Stimulated activated CD4-positive, alpha-beta T cell treated with anti-CD3 and anti-CD28 coated beads, Interleukin-1b, Interleukin-23, amount 100 ng/mL, for 4 hours (primary cell): ENCODE measurements at regions not wholly inside any gene's neighbourhood (a gene's known extent, or its start where the extent isn't known, plus 50 kb on each side); places are given as distances from the start of the nearest gene placed in this dataset.
"Not testable (repeated sequence)": the region's sequence is repeated elsewhere in the genome, so short reads cannot be mapped to it uniquely, and the experiment has no call there.

Experiments used
- DNase-seq, 2 donors: peaks; one replicate each; pipeline ENCODE4 v3.0.0-alpha.2; 2020; ENCODE audit warnings: low read depth in 2 of 2

DNA sequence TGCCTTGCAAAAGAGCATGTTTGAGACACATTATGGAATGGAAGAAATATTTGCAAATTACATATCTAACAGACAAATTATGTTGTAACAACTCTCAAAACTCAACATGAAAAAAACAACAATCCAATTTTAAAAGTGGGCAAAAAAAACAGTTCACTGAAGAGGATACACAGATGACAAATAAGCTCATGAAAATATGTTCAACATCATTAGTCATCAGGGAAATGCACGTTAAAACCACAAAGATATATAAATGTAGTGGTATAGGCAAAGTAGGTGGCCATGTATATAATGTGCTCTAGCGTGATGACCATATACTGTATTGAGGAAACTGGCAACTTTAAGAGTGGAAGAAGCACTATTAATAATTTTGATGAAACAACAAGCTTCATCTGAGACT is 220.1 kb downstream of the IRS1 start:
- no peak for DNase-seq

- no peak for DNase-seq
These were observed 220.7 kb downstream of the IRS1 start for GRCh38 chr2:226578879-226579278.

DNA sequence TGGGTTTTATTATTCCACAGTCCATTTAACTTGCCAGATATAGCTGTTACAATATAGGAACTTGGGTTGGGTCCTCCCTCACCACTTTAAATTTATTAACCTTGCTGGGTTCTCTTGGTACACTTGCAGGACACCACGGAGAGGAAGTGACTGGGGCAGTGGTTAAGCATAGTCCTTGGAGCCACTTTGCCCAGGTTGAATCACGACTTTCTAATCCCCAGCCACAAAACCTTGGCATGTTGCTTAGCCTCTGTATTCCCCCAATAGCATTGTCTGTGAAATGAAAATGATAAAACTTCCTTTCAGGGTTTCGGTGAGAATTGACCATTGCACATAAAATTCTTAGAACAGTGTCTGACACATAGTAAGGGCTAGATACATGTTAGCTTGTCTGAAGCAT is 221.2 kb downstream of the IRS1 start:
- DNase-seq: no peak

DNA sequence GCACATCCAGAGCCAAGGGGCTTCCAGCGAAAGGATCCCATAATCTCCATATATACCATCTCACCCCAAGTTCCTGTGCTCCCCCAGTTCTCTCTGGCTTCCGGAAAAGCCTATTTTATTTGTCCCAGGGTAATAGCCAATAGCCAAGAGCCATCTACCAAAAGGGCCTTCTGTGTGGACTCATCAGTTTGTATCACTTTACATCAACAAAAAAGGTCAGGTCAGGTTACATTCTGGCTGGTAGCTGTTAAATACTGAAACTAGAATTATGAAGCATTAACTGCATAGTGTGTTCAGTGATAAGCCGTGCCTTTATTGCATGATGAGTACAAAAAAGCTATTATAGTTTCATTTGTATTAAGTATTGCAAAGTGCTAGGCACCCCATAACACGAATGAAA is 223.7 kb downstream of the IRS1 start:
- no peak for DNase-seq

DNA sequence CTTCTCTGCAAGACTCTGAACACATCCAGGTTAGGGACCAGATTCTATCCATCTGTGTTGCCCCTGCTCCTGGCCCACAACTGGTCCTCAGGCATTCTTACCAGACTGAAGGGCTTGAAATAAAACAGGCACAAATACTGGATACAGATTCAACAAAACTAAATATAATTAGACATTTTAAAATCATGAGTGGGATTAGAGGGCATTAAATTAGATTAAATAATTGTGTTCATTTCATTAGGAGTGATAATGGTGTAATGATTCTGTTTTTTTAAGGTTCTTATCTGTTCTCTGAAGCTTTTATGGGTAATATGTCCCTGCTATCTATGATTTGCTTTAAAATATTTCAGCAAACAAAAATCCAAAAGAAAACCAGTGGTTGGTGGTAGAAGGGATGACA is 226.5 kb downstream of the IRS1 start:
- no peak for DNase-seq

DNA sequence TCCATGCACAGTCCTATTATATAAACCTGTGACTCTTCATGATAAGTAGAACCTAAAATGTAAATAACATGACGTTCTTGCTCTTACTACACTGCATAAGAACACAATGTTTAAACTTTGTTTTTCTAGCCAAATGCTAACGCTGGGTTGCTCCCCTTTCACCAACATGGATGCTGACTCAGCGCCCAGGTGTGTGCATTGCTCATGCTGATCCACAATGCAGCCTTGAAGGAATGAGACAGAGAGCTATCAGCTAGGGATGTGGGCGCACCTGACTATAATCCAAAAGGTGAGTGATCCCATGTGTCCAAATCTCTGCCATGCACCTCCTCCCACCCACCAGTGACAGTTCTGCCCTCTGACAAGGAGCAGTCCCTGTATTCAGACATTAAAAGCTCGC is 235.0 kb downstream of the IRS1 start:
- no peak for DNase-seq

DNA sequence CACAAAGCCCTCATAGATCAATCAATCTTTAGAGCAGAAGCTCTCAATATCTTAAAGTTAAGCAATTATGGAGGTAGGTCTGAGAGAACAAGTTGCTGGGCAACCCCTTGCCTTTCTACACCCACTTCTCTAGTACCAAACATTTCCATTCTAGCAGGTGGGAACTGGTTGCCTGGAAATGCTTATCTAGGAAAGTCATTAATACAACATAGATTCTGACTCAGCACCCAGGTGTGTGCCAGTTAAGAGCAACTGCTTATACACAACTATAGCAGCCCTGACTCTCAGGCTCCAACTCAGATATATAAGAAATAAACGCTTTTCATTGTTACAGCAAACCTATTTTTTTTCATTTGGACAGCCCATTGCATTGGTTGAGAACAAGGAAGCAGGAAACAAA is 237.7 kb downstream of the IRS1 start:
- no peak for DNase-seq

DNA sequence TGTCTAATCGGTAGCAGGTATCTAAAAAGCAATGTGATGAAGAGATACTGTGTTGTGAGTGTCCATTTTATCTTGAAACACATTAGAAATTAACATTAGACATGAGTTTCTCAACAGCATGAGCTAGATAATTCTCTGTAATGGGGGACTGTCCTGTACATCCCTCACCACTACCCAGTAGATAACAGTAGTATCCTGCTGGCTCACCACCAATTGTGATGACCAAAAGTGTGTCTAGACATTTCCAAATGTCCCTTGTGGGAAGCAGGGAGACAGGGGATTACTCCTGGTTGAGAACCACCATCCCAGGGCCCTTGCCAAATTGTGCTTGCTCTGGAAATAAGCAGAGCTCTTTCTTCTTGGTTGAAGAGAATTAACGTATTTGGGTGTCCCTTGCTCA is 239.3 kb downstream of the IRS1 start:
- DNase-seq: no peak

DNA sequence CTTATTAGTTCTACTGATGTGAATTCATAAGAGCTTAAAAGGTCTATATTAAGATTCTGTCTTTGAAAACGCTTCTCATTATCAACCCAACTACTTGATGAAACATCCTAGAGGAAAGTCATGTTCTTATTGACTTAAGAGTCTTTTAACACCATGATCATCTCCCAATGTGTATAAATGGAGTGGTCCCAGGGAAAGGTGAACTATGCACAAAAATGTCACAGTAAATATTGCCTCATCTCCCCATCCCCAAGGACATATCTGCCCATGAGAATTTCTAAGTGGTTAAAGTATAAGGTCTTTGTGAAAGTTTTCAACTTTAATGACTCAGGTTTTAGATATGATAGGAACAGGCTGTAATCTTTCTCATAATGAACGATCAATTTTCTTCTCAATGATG is 240.1 kb downstream of the IRS1 start:
- DNase-seq: no peak

- DNase-seq: no peak
These were observed 241.2 kb downstream of the IRS1 start for GRCh38 chr2:226558418-226558817.

GRCh38 chr2:226556050-226556449 is 243.6 kb downstream of the IRS1 start:
- no peak for DNase-seq

DNA sequence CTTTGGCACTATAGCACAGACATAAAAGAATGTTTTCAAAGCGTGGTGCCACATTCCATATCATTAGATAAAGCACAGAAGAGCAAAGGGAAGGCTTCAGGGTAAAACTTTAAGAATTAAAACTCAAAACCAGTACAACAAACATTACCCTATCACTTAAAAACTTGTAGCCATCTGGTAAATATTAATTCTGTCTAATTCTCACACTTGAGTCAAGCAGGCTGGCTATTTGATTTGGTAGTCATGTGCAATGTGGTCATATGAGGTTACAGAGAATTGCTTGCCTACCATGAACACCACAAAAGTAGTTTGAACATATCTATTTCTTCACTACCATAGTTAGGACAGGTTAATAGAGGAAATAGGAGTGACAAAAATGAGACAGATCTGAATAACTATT is 244.9 kb downstream of the IRS1 start:
- DNase-seq: no peak

DNA sequence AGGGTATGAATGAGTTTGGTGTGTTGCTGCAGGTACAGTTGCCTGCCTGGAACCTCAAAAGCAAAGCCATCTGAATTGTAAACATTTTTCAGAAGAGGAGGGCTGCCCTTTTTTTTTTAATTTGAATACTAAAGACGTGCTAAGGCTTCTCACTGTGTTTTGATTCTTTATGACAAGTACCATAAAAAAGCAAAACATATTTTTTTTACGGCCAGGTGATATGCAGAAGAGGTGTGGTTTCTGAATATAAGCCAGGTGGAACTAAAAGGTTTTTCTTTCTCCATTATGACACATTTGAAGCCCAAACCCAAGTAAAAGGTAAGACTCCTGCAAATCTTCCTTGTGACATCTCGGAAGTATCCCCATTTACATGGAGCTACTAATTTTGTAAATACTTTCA is 246.3 kb downstream of the IRS1 start:
- DNase-seq: no peak

DNA sequence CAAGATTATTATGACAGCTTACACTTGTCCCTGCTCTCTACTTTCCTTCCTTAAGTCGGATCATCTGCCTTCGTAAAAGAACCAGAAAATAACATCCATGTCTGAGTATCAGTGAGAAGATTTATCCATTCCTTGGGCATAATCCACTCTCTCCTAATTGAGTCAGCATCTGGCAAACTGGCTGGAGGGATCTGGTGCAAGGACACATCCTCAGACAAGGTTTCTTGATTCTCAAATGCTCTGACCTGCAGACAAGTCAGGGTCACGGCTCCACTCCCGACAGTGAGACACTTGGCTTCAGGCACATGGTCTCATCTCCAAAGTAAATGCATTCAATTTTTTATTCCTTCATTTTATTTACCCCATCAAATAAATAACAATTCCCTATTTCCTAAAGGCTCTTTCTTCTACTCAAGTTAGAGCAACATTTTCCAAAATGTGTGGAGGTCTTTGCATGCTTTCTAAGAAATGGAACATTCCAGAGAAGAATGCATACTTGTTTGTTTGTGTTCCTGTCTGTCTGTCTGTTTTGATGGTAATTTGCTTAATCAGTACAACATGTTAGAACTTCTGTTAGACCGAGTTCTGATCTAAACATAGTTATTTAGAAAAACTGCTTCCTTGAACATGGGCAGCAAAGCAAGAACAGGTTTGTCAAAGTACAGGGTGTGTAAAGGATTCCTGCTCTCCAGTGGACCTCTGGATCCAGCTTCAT is 246.9 kb downstream of the IRS1 start:
- no peak for DNase-seq

GRCh38 chr2:226551522-226552250 is 247.9 kb downstream of the IRS1 start:
- no peak for DNase-seq

DNA sequence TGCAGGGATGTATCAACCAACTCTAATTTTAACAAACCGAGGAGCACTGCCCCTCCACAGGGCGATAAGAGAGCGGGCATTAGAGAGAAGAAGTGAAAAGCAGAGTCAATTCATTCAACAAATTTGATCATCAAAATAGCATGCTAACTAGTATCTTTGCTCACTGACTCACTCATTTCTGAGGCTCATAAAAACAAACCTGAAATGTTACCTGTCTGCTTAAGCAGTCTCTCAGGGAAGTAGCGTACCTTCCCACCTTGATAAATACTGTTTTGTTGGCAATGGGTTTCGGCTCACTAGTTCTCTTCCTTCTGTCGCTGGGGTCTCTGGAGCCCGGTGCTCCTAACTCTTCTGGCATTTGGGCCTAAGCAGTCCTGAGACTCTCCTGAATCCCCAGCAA is 248.8 kb downstream of the IRS1 start:
- DNase-seq: no peak

DNA sequence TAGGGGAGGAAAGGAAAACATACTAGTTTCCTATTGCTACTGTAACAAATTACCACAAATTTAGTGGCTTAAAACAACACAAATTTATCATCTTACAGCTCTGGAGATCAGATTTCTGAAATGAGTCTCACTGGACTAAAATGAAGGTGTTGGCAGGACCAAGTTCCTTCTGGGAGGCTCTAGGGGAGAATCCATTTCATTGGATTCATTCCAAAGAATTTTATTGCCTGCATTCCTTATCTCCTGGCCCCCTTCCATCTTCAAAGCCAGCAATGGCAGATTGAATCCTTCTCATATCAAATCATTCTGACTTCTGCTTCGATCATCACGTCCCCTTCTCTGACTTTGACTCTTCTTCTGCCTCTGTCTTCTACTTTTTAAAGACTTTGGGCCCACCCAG is 250.9 kb downstream of the IRS1 start:
- no peak for DNase-seq

GRCh38 chr2:226544596-226545210 is 254.9 kb downstream of the IRS1 start:
- DNase-seq: no peak

- DNase-seq: no peak
These were observed 259.2 kb downstream of the IRS1 start for GRCh38 chr2:226540204-226540994.

DNA sequence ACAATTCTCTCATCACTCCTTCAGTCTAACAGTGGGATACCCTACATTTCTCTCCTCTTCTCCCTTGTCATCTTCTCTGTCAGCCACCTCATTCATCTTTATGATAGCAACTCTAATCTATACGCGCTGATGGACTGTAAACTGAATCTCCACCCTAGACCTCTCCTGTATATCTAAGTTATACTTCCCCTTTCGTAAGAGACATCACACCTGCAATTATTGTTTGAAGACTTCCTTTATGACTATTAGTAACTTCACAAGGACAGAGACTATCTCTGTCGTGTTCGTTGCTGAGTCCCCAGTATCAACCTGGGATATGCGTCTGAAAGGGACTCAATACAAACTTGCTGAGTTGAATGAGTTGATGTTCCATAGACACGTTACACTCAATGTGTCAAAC is 263.2 kb downstream of the IRS1 start:
- DNase-seq: no peak

DNA sequence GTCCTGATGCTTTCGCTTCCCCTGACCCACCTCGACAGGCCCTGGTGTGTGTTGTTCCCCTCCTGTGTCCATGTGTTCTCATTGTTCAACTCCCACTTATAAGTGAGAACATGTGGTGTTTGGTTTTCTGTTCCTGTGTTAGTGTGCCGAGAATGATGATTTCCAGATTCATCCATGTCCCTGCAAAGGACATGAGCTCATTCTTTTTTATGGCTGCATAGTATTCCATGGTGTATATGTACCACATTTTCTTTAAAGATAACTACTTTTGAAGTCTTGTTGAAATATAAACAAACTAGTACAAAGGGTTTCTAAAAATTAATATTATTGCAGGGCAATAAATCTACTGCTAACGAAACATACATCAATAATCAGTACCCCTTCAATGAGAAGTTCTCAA is 266.6 kb downstream of the IRS1 start:
- DNase-seq: not testable (repeated sequence)

- no peak for DNase-seq
These were observed 268.4 kb downstream of the IRS1 start for GRCh38 chr2:226531061-226531810.
